Lower leg skin (tissue), 3 donors: ENCODE measurements at regions not wholly inside any gene's neighbourhood (a gene's known extent, or its start where the extent isn't known, plus 50 kb on each side); places are given as distances from the start of the nearest gene placed in this dataset.

Experiments
- POLR2A ChIP-seq, 2 donors: fragments of 450-650 bp; IDR thresholded peaks; one replicate each; pipeline ENCODE4 v1.6.1; 2016 to 2017; ENCODE audit warnings: antibody characterized with exemption in 2 of 2, mild to moderate bottlenecking in 1 of 2, moderate library complexity in 1 of 2
- TF ChIP-seq, protein P1 (sequence below), 3 donors: fragments of 450-650 bp; IDR thresholded peaks; one replicate each; pipeline ENCODE4 v1.5.1; 2016; ENCODE audit warnings: antibody characterized with exemption in 3 of 3, mild to moderate bottlenecking in 3 of 3, moderate library complexity in 2 of 3

DNA sequence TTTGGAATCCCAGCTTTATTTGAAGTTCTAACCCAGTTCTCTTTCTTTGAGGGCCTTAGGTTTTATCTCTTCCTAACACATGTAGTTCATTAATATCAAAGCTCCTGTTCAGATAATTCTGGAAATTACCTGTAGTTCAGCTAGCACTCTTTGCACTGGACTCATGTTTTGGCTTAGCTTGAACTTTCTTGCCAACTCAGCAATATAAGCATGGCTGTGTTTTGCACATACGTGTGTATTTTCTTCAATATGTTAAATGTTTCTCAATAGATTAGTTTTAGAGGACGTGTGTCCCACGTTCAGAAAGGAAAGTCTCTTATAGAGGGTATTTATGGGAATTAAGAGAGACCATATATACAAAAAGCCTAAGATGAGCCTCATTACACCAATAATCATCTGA is 271.8 kb upstream of the USP25 start:
- TF ChIP-seq, protein P1, sequence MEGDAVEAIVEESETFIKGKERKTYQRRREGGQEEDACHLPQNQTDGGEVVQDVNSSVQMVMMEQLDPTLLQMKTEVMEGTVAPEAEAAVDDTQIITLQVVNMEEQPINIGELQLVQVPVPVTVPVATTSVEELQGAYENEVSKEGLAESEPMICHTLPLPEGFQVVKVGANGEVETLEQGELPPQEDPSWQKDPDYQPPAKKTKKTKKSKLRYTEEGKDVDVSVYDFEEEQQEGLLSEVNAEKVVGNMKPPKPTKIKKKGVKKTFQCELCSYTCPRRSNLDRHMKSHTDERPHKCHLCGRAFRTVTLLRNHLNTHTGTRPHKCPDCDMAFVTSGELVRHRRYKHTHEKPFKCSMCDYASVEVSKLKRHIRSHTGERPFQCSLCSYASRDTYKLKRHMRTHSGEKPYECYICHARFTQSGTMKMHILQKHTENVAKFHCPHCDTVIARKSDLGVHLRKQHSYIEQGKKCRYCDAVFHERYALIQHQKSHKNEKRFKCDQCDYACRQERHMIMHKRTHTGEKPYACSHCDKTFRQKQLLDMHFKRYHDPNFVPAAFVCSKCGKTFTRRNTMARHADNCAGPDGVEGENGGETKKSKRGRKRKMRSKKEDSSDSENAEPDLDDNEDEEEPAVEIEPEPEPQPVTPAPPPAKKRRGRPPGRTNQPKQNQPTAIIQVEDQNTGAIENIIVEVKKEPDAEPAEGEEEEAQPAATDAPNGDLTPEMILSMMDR (IDR thresholded peaks at IDR 0.05) = no peak
- no peak for TF ChIP-seq POLR2A (IDR thresholded peaks at IDR 0.05)
